NCI-H526 (cell line): ENCODE measurements at regions not wholly inside any gene's neighbourhood (a gene's known extent, or its start where the extent isn't known, plus 50 kb on each side); places are given as distances from the start of the nearest gene placed in this dataset.
"Not testable (repeated sequence)": the region's sequence is repeated elsewhere in the genome, so short reads cannot be mapped to it uniquely, and the experiment has no call there.

Experiments
- DNase-seq, 2 experiments: peaks; one replicate each; lab custom pipeline; 2025; lab: John Stamatoyannopoulos, UW

DNA sequence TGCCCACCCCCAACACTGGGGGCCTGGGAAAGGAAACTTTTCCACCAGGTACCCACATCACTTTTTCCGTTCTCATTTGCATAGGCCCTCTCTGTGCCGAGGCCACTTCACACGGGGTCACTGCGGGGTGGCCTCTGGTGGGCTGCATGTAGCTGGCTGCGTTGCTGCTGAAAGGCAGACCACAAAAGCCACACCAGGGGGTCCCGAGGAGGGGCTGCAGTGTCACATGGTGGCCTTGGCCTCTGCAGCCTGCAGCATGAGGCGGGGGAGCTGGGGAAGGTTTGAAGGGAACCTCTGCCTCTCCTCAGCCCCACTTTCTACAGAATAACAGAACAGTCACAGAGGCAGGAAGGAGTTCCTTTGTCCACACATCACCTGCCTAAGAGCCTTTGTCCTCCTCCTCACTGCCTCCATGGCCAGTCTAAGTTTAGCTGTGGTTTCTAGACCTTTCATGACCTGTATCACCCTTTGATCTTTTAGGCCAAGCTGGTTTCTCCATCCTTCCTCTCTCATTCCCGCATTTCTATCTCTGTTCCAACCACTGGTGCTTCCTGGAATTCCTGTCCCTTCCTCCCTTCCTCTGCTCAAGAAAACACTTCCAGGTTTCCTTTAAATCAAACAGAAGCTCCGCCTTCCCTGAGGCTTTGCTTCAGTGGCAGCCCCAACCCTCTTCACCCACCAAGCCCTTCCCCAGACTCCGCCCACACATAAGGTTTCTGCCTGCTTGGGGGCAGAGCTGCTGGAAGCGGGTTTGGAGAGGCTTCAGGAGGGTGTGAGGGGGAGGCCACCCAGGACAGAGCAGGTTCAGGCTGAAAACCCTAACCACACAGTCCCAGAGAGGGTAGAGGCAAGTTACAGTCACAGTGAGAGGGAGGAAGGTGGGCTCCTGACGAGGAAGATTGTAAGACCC is 150.7 kb upstream of the TLE3 start:
- DNase-seq, result peak; percentile 15 to 54

DNA sequence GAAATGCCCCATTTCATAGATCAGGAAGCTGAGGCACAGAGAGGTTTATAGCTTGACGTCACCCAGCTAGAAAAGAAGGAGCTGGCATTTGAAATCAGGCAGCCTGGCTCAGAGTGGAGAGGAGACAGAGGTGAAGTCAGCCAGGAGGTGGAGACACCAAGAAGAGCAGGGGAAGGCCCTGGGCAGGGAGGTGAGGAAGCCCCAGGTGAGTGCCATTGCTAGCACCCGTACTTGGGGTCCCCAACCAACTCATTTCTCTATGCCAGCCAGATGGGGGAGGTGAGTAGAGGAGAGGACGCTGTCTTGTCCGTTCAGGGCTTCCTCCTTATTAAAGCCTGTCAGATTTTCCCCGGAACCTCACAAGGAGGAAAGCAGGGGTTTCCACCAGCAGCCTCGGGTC is 149.6 kb upstream of the TLE3 start:
- DNase-seq, result no peak

GRCh38 chr15:70246623-70247220 is 149.0 kb upstream of the TLE3 start:
- no peak for DNase-seq

- no peak for DNase-seq
Measured at GRCh38 chr15:70245932-70246622, 148.4 kb upstream of the TLE3 start.

DNA sequence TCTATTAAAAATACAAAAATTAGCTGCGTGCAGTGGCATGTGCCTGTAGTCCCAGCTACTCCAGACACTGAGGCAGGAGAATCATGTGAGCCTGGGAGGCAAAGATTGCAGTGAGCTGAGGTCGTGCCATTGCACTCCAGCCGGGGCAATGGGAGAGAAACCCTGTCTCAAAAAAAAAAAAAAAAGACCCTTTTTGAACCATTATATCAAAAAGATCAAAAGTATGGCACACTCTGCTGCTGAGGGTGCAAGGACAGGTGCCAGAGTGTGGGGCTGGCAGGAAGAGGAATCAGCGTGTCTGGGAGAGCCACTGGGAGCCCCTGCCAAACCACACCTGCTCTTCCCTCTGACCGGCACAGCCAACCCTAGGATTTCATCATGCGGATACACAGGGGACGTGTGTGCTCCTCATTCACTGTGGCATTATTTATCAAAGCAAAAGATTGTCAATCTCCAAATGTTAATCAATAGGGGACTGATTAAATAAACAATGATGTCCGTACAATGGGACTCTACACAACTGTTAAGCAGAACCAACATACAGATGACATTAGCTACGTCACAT is 147.3 kb upstream of the TLE3 start:
- DNase-seq, result no peak

GRCh38 chr15:70243686-70244540 is 146.2 kb upstream of the TLE3 start:
- DNase-seq, result no peak

DNA sequence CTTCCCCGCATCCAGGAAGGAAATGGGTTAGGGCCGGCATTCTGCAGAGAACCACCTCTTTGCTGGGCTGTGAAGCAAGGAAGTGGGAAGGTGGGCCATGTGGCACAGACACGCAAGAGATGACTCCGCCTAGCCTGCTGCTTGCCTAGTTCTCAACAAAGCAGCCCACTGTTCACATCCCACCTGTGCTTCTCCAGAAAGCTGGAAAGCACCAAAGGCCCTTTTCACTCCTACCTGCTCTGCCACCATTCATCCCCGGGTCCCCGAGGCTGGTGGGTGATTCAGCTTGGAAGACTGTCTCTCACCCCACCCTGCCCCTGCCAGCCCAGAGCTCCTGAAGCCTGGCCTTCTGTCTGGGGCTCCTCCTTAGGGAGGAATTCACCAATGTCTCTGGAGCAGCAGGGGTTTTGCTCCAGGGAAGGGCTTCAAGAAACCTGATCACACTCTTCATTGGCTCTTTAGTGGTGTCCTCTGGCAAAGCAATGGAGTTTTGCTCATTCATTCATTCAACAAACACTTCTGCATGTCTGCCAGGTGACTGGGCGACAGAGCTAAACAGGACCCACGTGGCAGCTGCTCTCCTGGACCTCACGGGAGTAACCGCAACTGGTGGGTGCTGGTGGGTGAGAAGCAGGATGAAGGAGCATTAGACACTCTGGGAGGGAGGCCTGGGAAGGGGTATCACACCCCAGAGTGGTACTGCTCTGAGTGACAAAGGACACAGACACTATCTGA is 145.4 kb upstream of the TLE3 start:
- DNase-seq, result no peak

DNA sequence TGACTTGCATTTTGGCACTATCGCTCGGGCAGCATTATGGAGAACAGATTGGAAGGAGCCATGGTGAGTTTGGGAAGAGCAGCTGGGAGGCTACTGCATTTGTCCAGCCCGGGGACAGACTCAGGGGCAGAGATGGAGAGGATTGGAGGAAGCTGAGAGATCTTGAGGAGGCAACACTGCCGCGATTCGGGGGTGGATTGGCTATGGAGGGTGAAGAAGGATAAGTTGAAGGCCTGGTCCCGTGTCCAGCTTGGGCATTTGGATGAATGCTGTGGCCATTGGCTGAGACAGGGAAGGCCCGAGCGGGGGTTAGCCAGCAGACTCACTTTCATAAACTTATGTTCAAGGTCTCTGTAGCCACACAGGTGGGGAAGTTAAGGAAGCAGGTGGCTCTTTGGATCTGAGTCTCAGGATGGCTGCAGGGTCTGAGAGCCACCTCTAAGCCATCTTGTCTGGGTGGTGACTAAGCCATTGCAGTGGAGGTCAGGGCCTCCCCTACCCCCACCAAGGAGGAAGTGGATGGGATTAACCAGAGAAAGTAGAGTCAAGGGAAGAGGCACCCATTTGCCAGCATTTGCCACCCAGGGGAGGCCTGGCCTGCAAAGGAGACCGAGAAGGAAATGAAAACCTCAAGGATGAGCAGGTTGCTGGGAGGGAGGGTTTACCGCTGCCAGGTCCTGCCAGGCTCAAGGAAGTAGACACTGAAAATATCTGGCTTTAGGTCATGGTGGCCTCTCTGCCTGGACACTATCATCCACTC is 144.0 kb upstream of the TLE3 start:
- no peak for DNase-seq

DNA sequence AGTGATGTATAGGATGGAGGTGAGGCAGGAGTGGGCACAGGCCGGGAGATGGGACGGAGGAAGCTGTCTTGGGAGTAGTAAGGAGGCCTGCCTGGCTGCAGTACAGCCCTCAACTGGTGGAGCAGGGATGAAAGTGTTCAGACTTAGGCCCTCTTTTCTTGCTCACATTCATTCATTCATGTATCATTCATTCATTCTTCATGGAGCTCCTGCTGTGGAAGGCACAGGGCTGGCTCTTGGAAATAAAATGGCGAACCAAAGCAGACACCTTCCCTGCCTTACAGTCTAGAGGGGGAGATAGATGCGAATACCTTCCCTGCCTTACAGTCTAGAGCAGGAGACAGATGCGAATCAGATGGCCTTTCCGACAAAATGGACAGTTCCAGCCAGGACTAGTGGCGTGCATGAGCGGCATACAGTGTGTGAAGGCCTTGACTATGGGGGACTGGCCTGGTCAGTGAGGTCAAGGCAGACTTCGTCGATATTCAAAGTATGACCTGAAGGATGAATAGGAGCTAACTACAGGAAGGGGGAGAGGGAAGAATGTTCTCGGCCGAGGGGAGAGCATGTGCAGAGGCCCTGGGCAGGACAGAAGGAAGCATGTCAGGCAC is 143.2 kb upstream of the TLE3 start:
- no peak for DNase-seq

GRCh38 chr15:70240082-70240481 is 142.4 kb upstream of the TLE3 start:
- no peak for DNase-seq

DNA sequence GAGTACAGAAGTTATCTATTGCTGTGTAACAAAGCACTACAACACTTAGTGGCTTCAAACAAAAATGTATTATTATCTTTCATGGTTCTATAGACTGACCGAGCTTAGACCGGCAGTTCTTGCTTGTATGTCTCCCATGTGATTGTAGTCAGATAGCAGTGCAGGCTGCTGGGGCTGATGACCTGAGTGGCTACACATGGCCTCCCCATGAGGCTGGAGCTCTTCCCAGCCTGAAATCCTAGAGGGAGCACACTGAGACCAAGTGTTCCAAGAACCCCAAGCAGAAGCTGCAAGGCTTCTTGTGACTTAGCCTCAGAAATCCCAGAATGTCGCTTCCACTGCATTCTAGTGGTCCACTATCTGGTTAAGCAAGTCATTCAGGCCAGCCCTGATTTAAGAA is 141.2 kb upstream of the TLE3 start:
- DNase-seq, result no peak

DNA sequence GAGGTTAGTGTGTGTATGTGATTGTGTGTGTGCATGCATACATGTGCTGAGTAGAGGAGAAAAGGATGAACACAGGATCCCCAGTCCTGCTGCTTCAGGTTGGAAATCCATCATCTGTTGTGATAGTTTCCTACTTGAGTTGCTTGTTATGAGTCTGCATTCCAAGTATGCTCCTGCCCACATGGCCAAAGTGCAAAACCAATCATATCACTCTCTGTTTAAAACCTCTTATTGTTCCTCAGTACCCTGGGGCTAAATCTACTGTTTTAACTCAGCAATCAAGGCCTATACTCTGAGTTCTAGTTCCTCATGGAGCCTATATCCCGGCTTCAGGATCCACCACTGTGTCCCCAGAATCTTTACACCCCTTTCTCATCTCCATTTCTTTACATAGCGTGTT is 139.9 kb upstream of the TLE3 start:
- DNase-seq, result no peak

GRCh38 chr15:70236341-70237086 is 138.8 kb upstream of the TLE3 start:
- no peak for DNase-seq

DNA sequence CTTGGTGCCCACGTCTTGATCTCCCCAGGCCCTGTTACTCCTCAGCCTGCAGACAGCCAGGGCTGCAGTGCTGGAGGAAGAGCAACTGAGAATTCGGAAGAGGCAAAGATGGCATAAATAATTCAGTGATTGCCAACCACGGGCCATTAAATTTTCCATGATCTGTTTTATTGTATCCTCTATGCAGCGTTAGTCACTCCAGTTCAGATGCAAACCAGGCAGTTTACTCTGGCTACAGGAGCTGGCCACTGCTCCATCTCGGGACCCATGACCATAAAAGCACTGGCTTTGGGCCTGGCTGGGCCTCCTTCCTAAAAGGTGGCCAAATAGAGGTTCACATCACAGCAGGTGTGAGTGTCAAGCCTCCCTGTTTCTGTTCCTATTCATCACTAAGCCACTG is 137.6 kb upstream of the TLE3 start:
- DNase-seq, result peak; percentile 31 to 46

GRCh38 chr15:70234256-70234905 is 136.7 kb upstream of the TLE3 start:
- no peak for DNase-seq

DNA sequence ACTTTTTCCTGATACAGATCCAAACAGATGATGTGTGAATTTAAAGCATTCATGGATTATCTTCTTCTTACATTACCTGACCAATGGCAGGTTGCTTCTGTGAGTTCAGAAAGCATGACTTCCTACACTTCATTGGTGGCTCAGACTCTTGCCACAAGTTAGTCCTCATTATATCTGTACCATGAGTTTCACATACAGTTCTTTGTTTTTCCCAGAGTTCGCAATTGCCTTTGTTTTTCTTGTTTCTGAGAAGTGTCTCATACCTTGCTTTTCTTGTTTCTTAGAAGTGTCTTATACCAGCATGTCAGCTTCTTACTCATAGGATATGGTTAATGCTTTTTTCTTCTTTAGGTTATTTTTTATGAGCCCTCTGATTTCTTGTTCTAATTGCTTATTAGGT is 133.8 kb upstream of the TLE3 start:
- no peak for DNase-seq

DNA sequence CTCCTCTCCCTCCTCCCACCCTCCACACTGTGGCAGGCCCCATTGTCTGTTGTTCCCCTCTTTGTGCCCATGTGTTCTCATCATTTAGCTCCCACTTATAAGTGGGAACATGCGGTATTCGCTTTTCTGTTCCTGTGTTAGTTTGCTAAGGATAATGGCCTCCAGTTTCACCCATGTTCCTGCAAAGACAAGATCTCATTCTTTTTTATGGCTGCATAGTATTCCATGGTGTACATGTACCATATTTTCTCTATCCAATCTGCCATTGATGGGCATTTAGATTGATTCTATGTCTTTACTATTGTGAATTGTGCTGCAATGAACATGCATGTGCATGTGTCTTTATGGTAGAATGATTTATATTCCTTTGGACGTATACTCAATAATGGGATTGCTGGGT is 130.2 kb upstream of the TLE3 start:
- not testable (repeated sequence) for DNase-seq

DNA sequence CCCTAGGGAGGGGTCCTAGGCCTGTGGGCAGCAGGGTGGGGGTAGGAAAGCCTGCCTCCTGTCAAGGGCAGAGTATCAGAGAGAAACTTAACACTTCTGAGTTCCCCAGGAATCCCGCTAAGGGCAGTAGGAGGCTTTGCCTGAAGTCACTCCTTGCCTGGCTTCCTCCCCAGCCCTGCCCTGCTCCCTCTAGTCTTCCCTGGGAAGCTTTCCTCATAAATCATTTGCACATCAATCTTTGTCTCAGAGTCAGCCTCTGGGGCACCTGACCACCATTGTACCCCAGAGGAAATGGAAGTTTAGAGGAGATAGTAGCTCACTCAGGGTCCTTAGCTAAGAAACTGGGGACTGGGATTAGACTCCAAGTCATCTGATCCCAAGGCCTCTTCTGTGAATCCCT is 129.4 kb upstream of the TLE3 start:
- DNase-seq, result no peak
